ENCODE measurements at regions not wholly inside any gene's neighbourhood (a gene's known extent, or its start where the extent isn't known, plus 50 kb on each side); places are given as distances from the start of the nearest gene placed in this dataset.

GRCh38 chr10:10510179-10510578 lies 507.5 kb upstream of the CELF2 start:
- no peak for DNase-seq (ENCODE audit: low spot score)
- Histone ChIP-seq H3K36me3 (no peaks in the 10 kb centered on the region), H3K27me3 (no peaks in the 10 kb centered on the region), H3K27ac (no peak overlapping the region), H3K4me1 (no peaks in the 10 kb centered on the region), H3K4me3 (no peak overlapping the region), H3K9me3 (no peaks in the 10 kb centered on the region)
- TF ChIP-seq CTCF (IDR thresholded peaks at IDR 0.05): no peak

GRCh38 chr10:10513067-10513466 lies 504.6 kb upstream of the CELF2 start:
- no peak for TF ChIP-seq CTCF (IDR thresholded peaks at IDR 0.05)
- Histone ChIP-seq H3K4me1 (peaks cover 0 to 7% of the 10 kb centered on the region in 2 donors), H3K27ac (no peak overlapping the region), H3K27me3 (no peaks in the 10 kb centered on the region), H3K36me3 (no peaks in the 10 kb centered on the region), H3K4me3 (no peak overlapping the region), H3K9me3 (no peaks in the 10 kb centered on the region)
- no peak for DNase-seq (ENCODE audit: low spot score)

- no peak overlapping the region for H3K27ac ChIP-seq
- DNase-seq (ENCODE audit: low spot score): no peak
- TF ChIP-seq CTCF (IDR thresholded peaks at IDR 0.05): no peak
- no peak overlapping the region for H3K4me3 ChIP-seq
- no peaks in the 10 kb centered on the region for H3K27me3 ChIP-seq
- H3K4me1 ChIP-seq: peaks cover 0 to 7% of the 10 kb centered on the region in 2 donors
- H3K36me3 ChIP-seq: no peaks in the 10 kb centered on the region
- no peaks in the 10 kb centered on the region for H3K9me3 ChIP-seq
Observed at GRCh38 chr10:10513898-10514297, 503.8 kb upstream of the CELF2 start.

GRCh38 chr10:10514797-10515196 lies 502.9 kb upstream of the CELF2 start:
- Histone ChIP-seq H3K4me3 (no peak overlapping the region), H3K27me3 (no peaks in the 10 kb centered on the region), H3K9me3 (no peaks in the 10 kb centered on the region), H3K27ac (no peak overlapping the region), H3K4me1 (peaks cover 0 to 7% of the 10 kb centered on the region in 2 donors), H3K36me3 (no peaks in the 10 kb centered on the region)
- DNase-seq (ENCODE audit: low spot score): no peak
- TF ChIP-seq CTCF (IDR thresholded peaks at IDR 0.05): no peak

- Histone ChIP-seq H3K27me3 (no peaks in the 10 kb centered on the region), H3K27ac (peak overlapping the region in 1 of 2 donors; percentile 42), H3K36me3 (no peaks in the 10 kb centered on the region), H3K4me1 (peaks cover 0 to 7% of the 10 kb centered on the region in 2 donors), H3K9me3 (no peaks in the 10 kb centered on the region), H3K4me3 (no peak overlapping the region)
- TF ChIP-seq CTCF (IDR thresholded peaks at IDR 0.05): no peak
- DNase-seq (ENCODE audit: low spot score): no peak
Observed at GRCh38 chr10:10515479-10516204, 502.0 kb upstream of the CELF2 start.

Data from right atrium auricular region (tissue), 2 donors.